Choroid plexus epithelial cell (primary cell): ENCODE measurements at regions not wholly inside any gene's neighbourhood (a gene's known extent, or its start where the extent isn't known, plus 50 kb on each side); places are given as distances from the start of the nearest gene placed in this dataset.

Experiments used
- DNase-seq: peaks from one replicate; pipeline ENCODE4 v3.0.0-alpha.2; 2010; ENCODE audit warnings: low read depth
- H3K4me3 ChIP-seq: 2 replicates; pipeline ENCODE4 v1.5.1; 2011; ENCODE audit warnings: low read depth, mild to moderate bottlenecking, control low read depth, low read length, moderate library complexity
- CTCF ChIP-seq: conservative IDR thresholded peaks from 2 replicates; pipeline ENCODE4 v1.5.1; 2011; ENCODE audit warnings: low read depth, mild to moderate bottlenecking, control low read depth, inconsistent platforms, low read length, moderate library complexity

DNA sequence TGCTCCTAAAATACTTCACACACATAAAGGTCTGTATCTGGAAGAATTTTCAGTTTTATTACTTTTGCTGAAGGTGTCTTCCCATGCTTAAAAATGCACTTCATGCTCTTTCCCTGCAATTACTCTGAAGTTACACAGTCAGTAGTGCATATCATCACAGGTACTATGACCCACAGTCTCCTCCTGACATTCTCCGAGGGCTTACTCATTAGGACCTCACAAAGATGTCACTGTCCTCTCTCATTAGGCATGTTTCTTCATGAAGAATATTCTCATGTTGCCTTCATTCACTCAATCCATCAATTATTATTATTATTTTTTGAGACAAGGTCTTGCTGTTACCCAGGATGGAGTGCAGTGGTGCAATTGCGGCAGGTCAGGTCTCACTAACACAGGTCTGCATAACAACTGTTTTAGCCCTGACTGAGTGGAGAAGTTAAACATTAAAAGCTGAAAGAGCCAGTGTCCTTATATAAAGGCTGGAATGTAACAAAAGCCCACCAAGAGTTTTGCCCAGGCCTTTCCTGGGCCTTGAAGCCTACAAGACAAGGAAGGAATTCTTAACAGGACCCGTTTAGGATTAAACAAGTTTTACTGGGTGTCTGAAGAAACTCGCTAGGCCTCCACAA is 119.5 kb upstream of the WSCD2 start:
- H3K4me3 ChIP-seq, result no peak overlapping the region
- DNase-seq, result no peak
- no peak for TF ChIP-seq CTCF

- no peak overlapping the region for H3K4me3 ChIP-seq
- DNase-seq, result no peak
- no peak for TF ChIP-seq CTCF
Observed at GRCh38 chr12:108016022-108016564, 113.0 kb upstream of the WSCD2 start.

DNA sequence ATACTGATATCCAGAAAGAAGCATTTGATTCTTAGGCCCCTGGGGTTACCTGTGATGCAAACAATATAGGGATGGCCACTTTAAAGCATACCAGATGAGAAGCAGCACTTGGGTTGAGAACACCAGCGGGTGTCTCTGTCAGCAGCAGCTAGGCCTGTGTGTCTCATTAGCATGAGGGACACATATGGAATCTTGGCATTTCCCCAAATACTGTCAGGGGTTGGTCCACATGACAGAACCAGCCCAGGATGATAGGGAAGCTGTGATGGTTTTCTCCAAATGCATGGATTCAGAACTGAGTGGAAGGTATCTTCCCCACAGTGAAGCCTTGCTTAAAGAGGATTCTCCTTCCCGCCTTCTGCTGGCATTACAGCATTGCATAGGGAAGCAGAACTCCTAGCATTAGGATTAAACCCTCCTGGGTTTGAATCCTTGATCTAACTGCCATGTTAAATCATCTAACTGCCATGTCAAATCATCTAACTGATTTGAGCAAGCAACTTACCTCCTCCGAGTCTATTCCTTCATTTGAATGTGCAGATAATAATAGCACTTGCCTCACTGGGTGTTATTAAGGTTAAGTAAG is 111.5 kb upstream of the WSCD2 start:
- no peak for DNase-seq
- no peak for TF ChIP-seq CTCF

DNA sequence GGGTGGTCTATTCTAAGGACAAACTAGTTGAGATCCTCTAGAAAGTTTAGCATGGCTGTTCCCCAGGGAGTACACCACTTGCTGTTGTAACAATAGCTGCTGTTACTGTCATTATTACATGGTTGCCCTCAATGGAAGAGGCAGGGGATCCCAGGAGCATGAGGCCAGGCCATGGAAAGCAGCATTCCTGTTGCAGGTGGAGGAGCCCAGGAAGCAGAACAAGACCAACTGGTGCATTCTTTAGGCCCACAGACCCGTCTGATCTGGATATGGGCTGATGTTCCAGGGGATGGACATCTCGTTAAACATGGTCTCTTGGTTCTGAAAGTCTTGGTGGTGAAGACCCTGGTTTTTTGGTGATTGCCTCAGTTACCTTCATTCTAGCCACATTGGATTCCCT is 109.2 kb upstream of the WSCD2 start:
- H3K4me3 ChIP-seq, result no peak overlapping the region
- DNase-seq, result no peak
- no peak for TF ChIP-seq CTCF

More for the DNA sequence above, 111.5 kb upstream of the WSCD2 start:
- no peak overlapping the region for H3K4me3 ChIP-seq

DNA sequence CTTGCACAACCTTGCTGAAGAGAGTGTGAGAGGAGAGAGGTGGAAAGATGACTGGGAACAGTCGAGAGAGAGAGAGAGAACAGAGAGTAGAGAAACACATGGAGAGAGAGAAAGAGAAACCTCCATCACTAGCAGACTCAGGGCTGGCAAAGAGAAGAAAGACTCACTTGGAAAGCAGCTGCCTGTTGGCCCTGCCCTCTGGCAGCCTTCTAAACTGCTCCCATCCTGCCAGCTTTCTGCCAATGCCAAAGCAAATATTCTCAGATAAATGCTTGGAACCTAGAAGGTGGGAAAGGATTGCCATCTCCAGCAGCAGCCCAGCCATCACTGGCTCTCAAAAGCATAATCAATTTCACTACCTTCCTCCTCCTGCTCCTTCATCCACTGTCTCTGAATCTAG is 107.9 kb upstream of the WSCD2 start:
- no peak overlapping the region for H3K4me3 ChIP-seq
- no peak for TF ChIP-seq CTCF
- DNase-seq, result no peak

DNA sequence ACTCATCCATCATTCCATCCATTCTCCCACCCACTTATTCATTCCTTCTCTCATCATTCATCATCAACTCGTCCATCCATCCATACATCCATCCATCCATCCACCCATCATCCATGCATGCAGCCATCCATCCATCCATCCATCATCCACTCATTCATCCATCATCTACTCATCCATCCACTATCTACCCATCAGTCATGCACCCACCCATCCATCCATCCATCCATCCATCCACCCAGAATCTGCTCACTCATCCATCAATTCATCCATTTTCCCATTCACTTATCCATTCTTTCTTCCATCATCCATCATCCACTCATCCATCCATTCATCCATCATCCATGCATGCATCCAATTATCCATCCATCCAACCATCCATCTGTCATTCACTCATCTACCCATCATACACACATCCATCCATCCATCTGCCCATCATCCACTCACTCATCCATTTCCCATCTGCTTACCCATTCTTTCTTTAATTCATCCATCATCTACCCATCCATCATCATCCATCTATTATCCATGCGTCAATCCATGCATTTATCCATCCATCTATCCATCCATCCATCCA is 107.1 kb upstream of the WSCD2 start:
- no peak overlapping the region for H3K4me3 ChIP-seq
- DNase-seq, result no peak
- TF ChIP-seq CTCF, result no peak
